ENCODE measurements at regions not wholly inside any gene's neighbourhood (a gene's known extent, or its start where the extent isn't known, plus 50 kb on each side); places are given as distances from the start of the nearest gene placed in this dataset.

DNA sequence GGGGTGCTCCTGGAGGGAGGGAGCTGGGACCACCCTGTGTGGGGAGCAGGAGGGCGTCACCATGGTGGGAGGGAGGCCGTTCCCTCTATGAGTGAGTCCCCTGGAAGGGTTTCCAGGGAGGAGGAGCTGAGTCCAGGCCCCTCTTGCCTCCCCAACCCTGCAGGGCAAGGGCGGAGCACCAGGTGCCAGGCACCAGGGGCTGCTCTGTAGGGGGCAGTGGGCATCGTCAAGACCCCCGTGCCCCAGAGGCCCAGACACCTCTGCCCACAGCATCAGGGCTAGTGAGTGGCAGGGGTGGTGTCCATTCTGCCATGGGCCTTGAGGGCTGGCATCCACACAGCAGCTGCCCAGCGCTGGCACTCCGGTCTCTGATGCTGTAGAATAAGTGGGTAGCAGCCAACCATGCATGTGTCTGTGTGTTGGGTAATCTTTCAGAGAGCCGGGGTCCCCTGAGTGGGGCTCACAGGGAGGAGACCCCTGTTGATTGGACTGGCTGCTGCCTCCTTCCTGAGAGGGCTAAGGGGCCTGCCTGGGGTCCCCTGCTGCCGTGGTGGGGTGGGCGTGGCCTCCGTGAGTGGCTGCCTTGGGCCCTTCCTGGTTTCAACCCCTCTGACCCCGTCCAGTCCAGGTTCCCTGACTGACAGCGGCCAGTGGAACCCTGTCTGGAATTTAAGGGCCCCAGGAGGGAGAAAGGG is 72.7 kb upstream of the RNU6ATAC start:
- DNase-seq (no peak), ATAC-seq (no peak)
- Histone ChIP-seq H3K4me3 (ENCODE audit: low read length) (no peak overlapping the region), H3K4me1 (ENCODE audit: control insufficient read depth in 2 of 2, insufficient read depth in 2 of 2, low read length in 2 of 2) (no peaks in the 10 kb centered on the region), H3K27me3 (ENCODE audit: control insufficient read depth in 2 of 2, insufficient read depth in 2 of 2, low read length in 2 of 2) (no peaks in the 10 kb centered on the region), H3K9me3 (ENCODE audit: control insufficient read depth in 2 of 3, low read length in 3 of 3) (no peaks in the 10 kb centered on the region), H3K36me3 (ENCODE audit: control insufficient read depth in 2 of 3, insufficient read depth in 3 of 3, low read length in 3 of 3) (no peaks in the 10 kb centered on the region), H3K27ac (ENCODE audit: low read depth, low read length) (no peak overlapping the region)
- H3K4me3 Mint-ChIP-seq = no peak overlapping the region
- ChIA-PET POLR2A (no interaction called here), CTCF (no interaction called here)
- intact Hi-C loops (cut with micrococcal nuclease) = no loop called here
- no peaks in the 10 kb centered on the region for H3K36me3 Mint-ChIP-seq
- H3K27me3 Mint-ChIP-seq = peaks cover 0 to 4% (median 0%) of the 10 kb centered on the region in 5 donors
- no peaks in the 10 kb centered on the region for H3K4me1 Mint-ChIP-seq
- no peaks in the 10 kb centered on the region for H3K9me3 Mint-ChIP-seq
- H3K27ac Mint-ChIP-seq = no peak overlapping the region

DNA sequence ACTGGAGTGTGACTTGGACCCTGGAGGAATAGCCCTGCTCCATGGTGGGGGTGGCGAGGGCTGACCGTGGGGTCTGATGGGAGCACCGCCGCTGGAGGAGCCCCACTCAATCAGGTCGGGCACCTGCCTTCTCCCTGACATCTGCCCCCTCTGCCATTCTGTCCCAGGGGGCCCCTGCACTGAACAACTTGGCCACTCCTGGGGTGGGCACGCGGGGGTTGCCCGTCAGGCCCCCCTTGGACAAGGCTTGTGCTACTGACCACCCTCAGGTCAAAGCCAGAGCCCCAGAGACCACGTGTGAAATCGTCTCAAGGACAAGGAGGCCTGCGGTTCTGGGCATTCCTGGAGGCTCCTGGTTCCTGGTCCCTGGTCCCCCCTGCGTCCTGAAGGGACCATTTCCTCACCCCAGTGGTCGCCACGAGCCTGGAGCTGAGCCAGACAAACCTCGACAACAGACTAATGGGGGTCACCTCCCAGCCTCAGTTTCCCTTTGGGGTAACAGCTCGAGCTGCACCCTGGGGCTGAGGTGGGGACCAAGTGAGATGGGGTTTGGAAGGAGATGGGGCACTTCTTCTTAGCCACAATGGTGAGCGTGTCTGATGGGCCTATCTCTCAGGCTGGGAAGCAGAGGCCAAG is 73.4 kb upstream of the RNU6ATAC start:
- ChIA-PET CTCF (no interaction called here), POLR2A (no interaction called here)
- DNase-seq (no peak), ATAC-seq (no peak)
- Histone ChIP-seq H3K4me1 (ENCODE audit: control insufficient read depth in 2 of 2, insufficient read depth in 2 of 2, low read length in 2 of 2) (no peaks in the 10 kb centered on the region), H3K36me3 (ENCODE audit: control insufficient read depth in 2 of 3, insufficient read depth in 3 of 3, low read length in 3 of 3) (no peaks in the 10 kb centered on the region), H3K4me3 (ENCODE audit: low read length) (no peak overlapping the region), H3K27me3 (ENCODE audit: control insufficient read depth in 2 of 2, insufficient read depth in 2 of 2, low read length in 2 of 2) (no peaks in the 10 kb centered on the region), H3K27ac (ENCODE audit: low read depth, low read length) (no peak overlapping the region), H3K9me3 (ENCODE audit: control insufficient read depth in 2 of 3, low read length in 3 of 3) (no peaks in the 10 kb centered on the region)
- intact Hi-C loops (cut with micrococcal nuclease) = no loop called here
- H3K4me1 Mint-ChIP-seq = peaks cover 0 to 6% (median 3%) of the 10 kb centered on the region in 7 donors
- H3K9me3 Mint-ChIP-seq = no peaks in the 10 kb centered on the region
- no peaks in the 10 kb centered on the region for H3K36me3 Mint-ChIP-seq
- no peak overlapping the region for H3K4me3 Mint-ChIP-seq
- H3K27me3 Mint-ChIP-seq = peaks cover 0 to 4% (median 0%) of the 10 kb centered on the region in 5 donors
- H3K27ac Mint-ChIP-seq = no peak overlapping the region

- no peak overlapping the region for H3K4me3 Mint-ChIP-seq
- no peaks in the 10 kb centered on the region for H3K9me3 Mint-ChIP-seq
- H3K36me3 Mint-ChIP-seq = no peaks in the 10 kb centered on the region
- no peak overlapping the region for H3K27ac ChIP-seq (ENCODE audit: low read depth, low read length)
- peaks cover 0 to 8% (median 0%) of the 10 kb centered on the region in 5 donors for H3K27me3 Mint-ChIP-seq
- no peak overlapping the region for H3K27ac Mint-ChIP-seq
- peaks cover 6 to 19% (median 16%) of the 10 kb centered on the region in 7 donors for H3K4me1 Mint-ChIP-seq
- ChIA-PET CTCF (no interaction called here), POLR2A (no interaction called here)
- no peaks in the 10 kb centered on the region for H3K36me3 ChIP-seq (ENCODE audit: control insufficient read depth in 2 of 3, insufficient read depth in 3 of 3, low read length in 3 of 3)
- intact Hi-C loops (cut with micrococcal nuclease) = no loop called here
- ATAC-seq (no peak), DNase-seq (no peak)
- H3K27me3 ChIP-seq (ENCODE audit: control insufficient read depth in 2 of 2, insufficient read depth in 2 of 2, low read length in 2 of 2) = no peaks in the 10 kb centered on the region
- H3K4me3 ChIP-seq (ENCODE audit: low read length) = no peak overlapping the region
- no peaks in the 10 kb centered on the region for H3K9me3 ChIP-seq (ENCODE audit: control insufficient read depth in 2 of 3, low read length in 3 of 3)
- peaks cover 0 to 13% of the 10 kb centered on the region in 2 donors for H3K4me1 ChIP-seq (ENCODE audit: control insufficient read depth in 2 of 2, insufficient read depth in 2 of 2, low read length in 2 of 2)
These were observed 75.0 kb upstream of the RNU6ATAC start for GRCh38 chr9:134239130-134239903.

- Mint-ChIP-seq H3K4me3 (no peak overlapping the region), H3K4me1 (peaks cover 6 to 25% (median 19%) of the 10 kb centered on the region in 7 donors), H3K27ac (no peak overlapping the region), H3K9me3 (peaks cover 0 to 1% (median 0%) of the 10 kb centered on the region in 11 donors), H3K36me3 (no peaks in the 10 kb centered on the region), H3K27me3 (peaks cover 0 to 11% (median 0%) of the 10 kb centered on the region in 5 donors)
- Histone ChIP-seq H3K4me3 (ENCODE audit: low read length) (no peak overlapping the region), H3K27ac (ENCODE audit: low read depth, low read length) (no peak overlapping the region), H3K27me3 (ENCODE audit: control insufficient read depth in 2 of 2, insufficient read depth in 2 of 2, low read length in 2 of 2) (no peaks in the 10 kb centered on the region), H3K9me3 (ENCODE audit: control insufficient read depth in 2 of 3, low read length in 3 of 3) (no peaks in the 10 kb centered on the region), H3K36me3 (ENCODE audit: control insufficient read depth in 2 of 3, insufficient read depth in 3 of 3, low read length in 3 of 3) (no peaks in the 10 kb centered on the region), H3K4me1 (ENCODE audit: control insufficient read depth in 2 of 2, insufficient read depth in 2 of 2, low read length in 2 of 2) (peaks cover 0 to 13% of the 10 kb centered on the region in 2 donors)
- intact Hi-C loops (cut with micrococcal nuclease) = no loop called here
- CTCF ChIA-PET = no interaction called here
- POLR2A ChIA-PET = no interaction called here
- DNase-seq = no peak
- no peak for ATAC-seq
These were observed 75.6 kb upstream of the RNU6ATAC start for GRCh38 chr9:134239939-134240338.

GRCh38 chr9:134240361-134240760 is 76.0 kb upstream of the RNU6ATAC start:
- CTCF ChIA-PET = no interaction called here
- no peaks in the 10 kb centered on the region for H3K9me3 ChIP-seq (ENCODE audit: control insufficient read depth in 2 of 3, low read length in 3 of 3)
- H3K4me3 Mint-ChIP-seq = no peak overlapping the region
- intact Hi-C loops (cut with micrococcal nuclease) = no loop called here
- DNase-seq (no peak), ATAC-seq (no peak)
- peaks cover 0 to 11% (median 0%) of the 10 kb centered on the region in 5 donors for H3K27me3 Mint-ChIP-seq
- peaks cover 0 to 13% of the 10 kb centered on the region in 2 donors for H3K4me1 ChIP-seq (ENCODE audit: control insufficient read depth in 2 of 2, insufficient read depth in 2 of 2, low read length in 2 of 2)
- H3K36me3 ChIP-seq (ENCODE audit: control insufficient read depth in 2 of 3, insufficient read depth in 3 of 3, low read length in 3 of 3) = no peaks in the 10 kb centered on the region
- H3K4me3 ChIP-seq (ENCODE audit: low read length) = no peak overlapping the region
- H3K27me3 ChIP-seq (ENCODE audit: control insufficient read depth in 2 of 2, insufficient read depth in 2 of 2, low read length in 2 of 2) = no peaks in the 10 kb centered on the region
- POLR2A ChIA-PET = no interaction called here
- peaks cover 6 to 28% (median 19%) of the 10 kb centered on the region in 7 donors for H3K4me1 Mint-ChIP-seq
- H3K9me3 Mint-ChIP-seq = peaks cover 0 to 1% (median 0%) of the 10 kb centered on the region in 11 donors
- no peak overlapping the region for H3K27ac Mint-ChIP-seq
- no peaks in the 10 kb centered on the region for H3K36me3 Mint-ChIP-seq
- no peak overlapping the region for H3K27ac ChIP-seq (ENCODE audit: low read depth, low read length)

DNA sequence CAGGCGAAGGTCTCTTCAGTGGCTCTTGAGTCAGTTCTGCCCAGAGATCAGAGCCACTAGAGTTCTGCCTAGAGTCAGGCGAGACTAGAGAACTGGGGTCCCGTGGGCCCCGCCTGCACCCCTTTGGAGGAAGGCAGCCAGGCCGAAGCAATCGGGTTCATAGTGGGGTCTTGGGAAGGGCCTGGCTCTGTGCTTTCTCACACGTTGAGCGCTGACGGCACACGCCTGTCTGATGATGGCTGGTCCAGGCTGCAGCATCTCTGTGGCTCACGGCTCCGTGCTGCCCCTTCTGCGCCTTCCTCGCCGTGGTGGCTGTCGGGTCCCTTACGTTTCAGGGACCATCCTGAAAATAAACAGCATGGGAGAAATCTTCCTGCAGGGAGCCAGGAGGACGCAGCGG is 78.3 kb upstream of the RNU6ATAC start:
- Mint-ChIP-seq H3K4me1 (peaks cover 6 to 28% (median 19%) of the 10 kb centered on the region in 7 donors), H3K27ac (peak overlapping the region in 1 of 9 donors; percentile 21), H3K27me3 (peaks cover 0 to 11% (median 0%) of the 10 kb centered on the region in 5 donors), H3K4me3 (peak overlapping the region in 1 of 10 donors; percentile 35), H3K9me3 (peaks cover 0 to 9% (median 5%) of the 10 kb centered on the region in 11 donors), H3K36me3 (no peaks in the 10 kb centered on the region)
- peaks cover 0 to 13% of the 10 kb centered on the region in 2 donors for H3K4me1 ChIP-seq (ENCODE audit: control insufficient read depth in 2 of 2, insufficient read depth in 2 of 2, low read length in 2 of 2)
- H3K4me3 ChIP-seq (ENCODE audit: low read length) = no peak overlapping the region
- ATAC-seq (no peak), DNase-seq (no peak)
- no peaks in the 10 kb centered on the region for H3K27me3 ChIP-seq (ENCODE audit: control insufficient read depth in 2 of 2, insufficient read depth in 2 of 2, low read length in 2 of 2)
- H3K27ac ChIP-seq (ENCODE audit: low read depth, low read length) = no peak overlapping the region
- H3K9me3 ChIP-seq (ENCODE audit: control insufficient read depth in 2 of 3, low read length in 3 of 3) = no peaks in the 10 kb centered on the region
- intact Hi-C loops (cut with micrococcal nuclease) = no loop called here
- no peaks in the 10 kb centered on the region for H3K36me3 ChIP-seq (ENCODE audit: control insufficient read depth in 2 of 3, insufficient read depth in 3 of 3, low read length in 3 of 3)
- ChIA-PET CTCF (no interaction called here), POLR2A (no interaction called here)

All from naive thymus-derived CD4-positive, alpha-beta T cell (primary cell).